Vagina (tissue), 2 donors: ENCODE measurements at regions not wholly inside any gene's neighbourhood (a gene's known extent, or its start where the extent isn't known, plus 50 kb on each side); places are given as distances from the start of the nearest gene placed in this dataset.
"Not testable (repeated sequence)": the region's sequence is repeated elsewhere in the genome, so short reads cannot be mapped to it uniquely, and the experiment has no call there.

Experiments
- DNase-seq, 2 donors: peaks; one replicate each; pipeline ENCODE4 v3.0.0-alpha.2; 2017; ENCODE audit errors: extremely low spot score in 2 of 2
- H3K27ac ChIP-seq: fragments of 200-600 bp; sonication (generic); one replicate; pipeline ENCODE4 v1.5.1; 2019
- H3K27me3 ChIP-seq: fragments of 200-600 bp; sonication (generic); one replicate; pipeline ENCODE4 v1.5.1; 2019
- H3K36me3 ChIP-seq, 2 donors: fragments of 200-600 bp; sonication (generic); one replicate each; pipeline ENCODE4 v1.5.1; 2017 to 2019
- H3K4me1 ChIP-seq: fragments of 200-600 bp; sonication (generic); one replicate; pipeline ENCODE4 v1.5.1; 2019
- H3K4me3 ChIP-seq, 2 donors: fragments of 200-600 bp; sonication (generic); 1 replicate in 1 of 2; 2 replicates in 1 of 2; pipeline ENCODE4 v1.5.1; 2016 to 2019
- H3K9me3 ChIP-seq: fragments of 200-600 bp; sonication (generic); one replicate; pipeline ENCODE4 v1.5.1; 2019
- POLR2A ChIP-seq, 2 donors: fragments of 450-650 bp; IDR thresholded peaks; one replicate each; pipeline ENCODE4 v1.6.1; 2017; ENCODE audit warnings: antibody characterized with exemption in 2 of 2, mild to moderate bottlenecking in 2 of 2, moderate library complexity in 2 of 2
- POLR2AphosphoS5 ChIP-seq, 2 donors: sonication (generic); formaldehyde crosslinking; IDR thresholded peaks; one replicate each; pipeline ENCODE4 v1.9.0; 2017; ENCODE audit warnings: antibody characterized with exemption in 2 of 2, mild to moderate bottlenecking in 2 of 2, low read depth in 1 of 2; ENCODE audit not compliant: insufficient read depth in 1 of 2
- intact Hi-C: fragments of 100-400 bp; cut with DNase I; formaldehyde crosslinking; loops from one replicate; pipeline ENCODE4 v1.15.1; 2023
- TF ChIP-seq, protein P1 (sequence below), 3 experiments: fragments of 450-650 bp in 2 of 3; fragments of 200-600 bp in 1 of 3; sonication (generic) in 1 of 3; IDR thresholded peaks; one replicate each; pipeline ENCODE4 v1.5.1; 2017 to 2019; ENCODE audit warnings: antibody characterized with exemption in 3 of 3, mild to moderate bottlenecking in 2 of 3, moderate library complexity in 2 of 3

DNA sequence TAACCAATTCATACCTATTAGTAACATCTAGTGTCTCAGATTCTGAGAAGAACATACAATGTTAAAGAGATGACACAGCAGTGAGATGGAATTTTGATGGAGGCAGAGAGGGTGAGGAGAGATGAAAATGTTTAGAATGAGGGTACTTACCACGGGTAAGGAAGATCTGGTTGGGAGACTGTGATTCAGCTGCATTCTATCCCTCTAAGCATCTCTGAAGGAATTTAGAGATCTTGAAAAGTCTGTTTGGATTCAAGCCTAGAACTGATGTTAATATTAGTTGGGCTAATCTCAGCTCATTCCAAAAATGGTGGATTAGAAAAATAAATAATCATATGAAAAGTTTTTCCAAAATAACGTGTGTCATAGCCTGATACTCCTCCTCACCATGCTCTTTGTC lies 191.5 kb upstream of the CLINT1 start:
- Histone ChIP-seq H3K9me3 (no peaks in the 10 kb centered on the region), H3K27me3 (no peaks in the 10 kb centered on the region), H3K36me3 (no peaks in the 10 kb centered on the region), H3K4me1 (peaks cover 14% of the 10 kb centered on the region), H3K4me3 (no peak overlapping the region), H3K27ac (no peak overlapping the region)
- intact Hi-C loops = no loop called here
- TF ChIP-seq POLR2AphosphoS5 (IDR thresholded peaks at IDR 0.05; ENCODE audit: insufficient read depth in 1 of 2, low read depth in 1 of 2) (no peak), POLR2A (IDR thresholded peaks at IDR 0.05) (no peak)
- TF ChIP-seq, protein P1, sequence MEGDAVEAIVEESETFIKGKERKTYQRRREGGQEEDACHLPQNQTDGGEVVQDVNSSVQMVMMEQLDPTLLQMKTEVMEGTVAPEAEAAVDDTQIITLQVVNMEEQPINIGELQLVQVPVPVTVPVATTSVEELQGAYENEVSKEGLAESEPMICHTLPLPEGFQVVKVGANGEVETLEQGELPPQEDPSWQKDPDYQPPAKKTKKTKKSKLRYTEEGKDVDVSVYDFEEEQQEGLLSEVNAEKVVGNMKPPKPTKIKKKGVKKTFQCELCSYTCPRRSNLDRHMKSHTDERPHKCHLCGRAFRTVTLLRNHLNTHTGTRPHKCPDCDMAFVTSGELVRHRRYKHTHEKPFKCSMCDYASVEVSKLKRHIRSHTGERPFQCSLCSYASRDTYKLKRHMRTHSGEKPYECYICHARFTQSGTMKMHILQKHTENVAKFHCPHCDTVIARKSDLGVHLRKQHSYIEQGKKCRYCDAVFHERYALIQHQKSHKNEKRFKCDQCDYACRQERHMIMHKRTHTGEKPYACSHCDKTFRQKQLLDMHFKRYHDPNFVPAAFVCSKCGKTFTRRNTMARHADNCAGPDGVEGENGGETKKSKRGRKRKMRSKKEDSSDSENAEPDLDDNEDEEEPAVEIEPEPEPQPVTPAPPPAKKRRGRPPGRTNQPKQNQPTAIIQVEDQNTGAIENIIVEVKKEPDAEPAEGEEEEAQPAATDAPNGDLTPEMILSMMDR (IDR thresholded peaks at IDR 0.05) = no peak
- DNase-seq = no peak

DNA sequence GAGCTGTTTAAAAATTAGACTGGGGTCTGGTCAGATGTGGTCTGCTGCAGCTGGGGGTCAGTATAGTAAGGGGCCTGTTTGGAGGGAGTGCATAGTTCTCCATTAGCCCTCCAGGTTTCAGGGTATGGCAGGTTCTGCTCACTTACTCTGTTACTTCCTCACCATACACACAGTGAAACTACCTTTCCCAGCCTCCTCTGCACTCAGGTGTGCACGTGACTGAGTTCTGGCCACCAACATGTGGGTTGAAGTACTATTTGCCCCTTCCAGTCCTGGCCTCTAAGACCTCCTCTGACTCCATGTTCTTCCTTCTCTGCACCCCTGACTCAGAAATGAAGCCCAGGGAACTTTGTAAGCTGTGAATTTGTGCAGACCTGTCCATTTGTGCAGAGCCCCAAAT lies 190.5 kb upstream of the CLINT1 start:
- TF ChIP-seq POLR2A (IDR thresholded peaks at IDR 0.05) = no peak
- TF ChIP-seq, protein P1 (IDR thresholded peaks at IDR 0.05) = no peak
- no peak for TF ChIP-seq POLR2AphosphoS5 (IDR thresholded peaks at IDR 0.05; ENCODE audit: insufficient read depth in 1 of 2, low read depth in 1 of 2)
- H3K27me3 ChIP-seq = no peaks in the 10 kb centered on the region
- peaks cover 4% of the 10 kb centered on the region for H3K4me1 ChIP-seq
- no peak overlapping the region for H3K27ac ChIP-seq
- DNase-seq = no peak
- no peaks in the 10 kb centered on the region for H3K36me3 ChIP-seq
- no peaks in the 10 kb centered on the region for H3K9me3 ChIP-seq
- no peak overlapping the region for H3K4me3 ChIP-seq
- intact Hi-C loops = no loop called here

DNA sequence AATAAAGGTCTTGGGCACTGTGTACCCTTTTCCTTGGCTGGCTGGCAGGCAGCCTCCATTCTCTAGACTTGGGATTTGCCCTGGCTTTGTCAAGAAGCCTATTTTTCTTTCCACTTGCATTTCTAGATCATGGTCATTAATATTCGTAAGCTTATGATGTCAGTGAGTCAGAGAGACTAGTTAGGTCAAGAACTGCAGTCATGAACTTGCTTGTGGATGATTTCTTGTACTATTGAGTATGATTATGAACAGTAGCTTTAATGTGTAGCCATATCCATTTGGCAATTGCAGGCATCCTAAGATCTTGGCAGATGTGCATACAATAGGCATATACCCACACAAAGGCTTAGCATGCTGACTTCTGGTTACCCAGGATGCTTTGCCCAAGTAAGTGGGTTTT lies 186.8 kb upstream of the CLINT1 start:
- DNase-seq = no peak
- H3K27ac ChIP-seq = no peak overlapping the region
- intact Hi-C loops = no loop called here
- H3K9me3 ChIP-seq = no peaks in the 10 kb centered on the region
- H3K27me3 ChIP-seq = no peaks in the 10 kb centered on the region
- H3K4me1 ChIP-seq = no peaks in the 10 kb centered on the region
- no peak overlapping the region for H3K4me3 ChIP-seq
- no peaks in the 10 kb centered on the region for H3K36me3 ChIP-seq
- TF ChIP-seq POLR2AphosphoS5 (IDR thresholded peaks at IDR 0.05; ENCODE audit: insufficient read depth in 1 of 2, low read depth in 1 of 2) (no peak), POLR2A (IDR thresholded peaks at IDR 0.05) (no peak)
- TF ChIP-seq, protein P1 (IDR thresholded peaks at IDR 0.05) = no peak

DNA sequence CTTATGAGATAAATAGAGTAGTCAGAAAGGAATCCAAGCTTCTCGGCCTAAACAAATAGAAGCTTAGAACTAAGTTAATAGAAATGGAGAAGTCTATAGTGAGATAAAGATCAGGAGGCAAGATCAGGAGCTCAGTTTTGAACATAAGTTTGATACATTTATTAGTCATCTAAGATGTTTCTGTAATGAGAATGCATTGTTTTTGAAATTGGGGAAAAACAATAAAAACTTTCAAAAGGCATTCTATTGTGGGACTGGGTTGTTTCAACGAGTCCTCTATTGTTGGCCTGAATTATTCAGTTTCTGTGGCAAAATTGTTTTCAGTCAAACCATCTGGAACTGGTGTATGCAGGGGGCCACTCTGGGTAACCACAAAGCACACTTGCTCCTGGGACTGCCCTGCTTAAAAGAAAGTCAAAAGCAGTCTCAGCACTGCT lies 181.0 kb upstream of the CLINT1 start:
- Histone ChIP-seq H3K36me3 (no peaks in the 10 kb centered on the region), H3K4me3 (no peak overlapping the region), H3K27ac (no peak overlapping the region), H3K27me3 (no peaks in the 10 kb centered on the region), H3K9me3 (no peaks in the 10 kb centered on the region), H3K4me1 (no peaks in the 10 kb centered on the region)
- no peak for DNase-seq
- intact Hi-C loops = no loop called here
- no peak for TF ChIP-seq POLR2A (IDR thresholded peaks at IDR 0.05)
- TF ChIP-seq, protein P1 (IDR thresholded peaks at IDR 0.05) = no peak
- no peak for TF ChIP-seq POLR2AphosphoS5 (IDR thresholded peaks at IDR 0.05; ENCODE audit: insufficient read depth in 1 of 2, low read depth in 1 of 2)

DNA sequence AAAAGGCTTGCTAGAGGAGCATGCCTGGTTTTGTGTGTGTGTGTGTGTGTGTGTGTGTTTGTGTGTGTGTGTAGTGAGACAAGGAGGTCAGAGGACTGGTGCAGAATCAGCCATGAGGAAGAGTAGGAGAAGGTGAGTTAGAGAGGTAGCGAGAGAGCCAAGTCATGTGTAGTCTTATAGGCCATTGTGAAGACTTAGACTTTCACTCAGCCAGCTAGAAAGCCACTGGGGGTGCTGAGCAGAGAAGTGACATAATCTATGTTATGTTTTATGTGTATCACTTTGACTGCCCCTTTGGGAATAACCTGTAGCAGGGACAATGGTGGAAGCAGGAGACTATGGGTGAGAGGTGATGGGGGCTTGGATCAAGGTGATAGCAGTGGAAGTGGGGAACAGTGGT lies 180.5 kb upstream of the CLINT1 start:
- H3K4me1 ChIP-seq = no peaks in the 10 kb centered on the region
- intact Hi-C loops = no loop called here
- no peak overlapping the region for H3K27ac ChIP-seq
- H3K36me3 ChIP-seq = no peaks in the 10 kb centered on the region
- TF ChIP-seq POLR2AphosphoS5 (IDR thresholded peaks at IDR 0.05; ENCODE audit: insufficient read depth in 1 of 2, low read depth in 1 of 2) (no peak), POLR2A (IDR thresholded peaks at IDR 0.05) (no peak)
- TF ChIP-seq, protein P1 (IDR thresholded peaks at IDR 0.05) = no peak
- DNase-seq = no peak
- H3K4me3 ChIP-seq = no peak overlapping the region
- no peaks in the 10 kb centered on the region for H3K27me3 ChIP-seq
- H3K9me3 ChIP-seq = no peaks in the 10 kb centered on the region

DNA sequence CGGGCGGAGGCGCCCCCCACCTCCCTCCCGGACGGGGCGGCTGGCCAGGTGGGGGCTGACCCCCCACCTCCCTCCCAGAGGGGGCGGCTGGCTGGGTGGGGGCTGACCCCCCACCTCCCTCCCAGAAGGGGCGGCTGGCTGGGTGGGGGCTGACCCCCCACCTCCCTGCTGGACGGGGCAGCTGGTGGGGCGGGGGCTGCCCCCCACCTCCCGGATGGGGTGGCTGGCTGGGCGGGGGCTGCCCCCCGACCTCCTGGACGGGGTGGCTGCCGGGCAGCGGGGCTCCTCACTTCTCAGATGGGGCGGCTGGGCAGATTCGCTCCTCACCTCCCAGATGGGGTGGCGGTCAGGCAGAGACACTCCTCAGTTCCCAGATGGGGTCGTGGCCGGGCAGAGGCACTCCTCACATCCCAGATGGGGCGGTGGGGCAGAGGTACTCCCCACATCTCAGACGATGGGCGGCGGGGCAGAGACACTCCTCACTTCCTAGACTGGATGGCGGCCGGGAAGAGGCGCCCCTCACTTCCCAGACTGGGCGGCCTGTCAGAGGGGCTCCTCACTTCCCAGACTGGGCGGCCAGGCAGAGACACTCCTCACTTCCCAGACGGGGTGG lies 178.1 kb upstream of the CLINT1 start:
- H3K9me3 ChIP-seq, H3K4me1 ChIP-seq, H3K27ac ChIP-seq, intact Hi-C loops, H3K36me3 ChIP-seq, H3K4me3 ChIP-seq, DNase-seq, H3K27me3 ChIP-seq: not testable (repeated sequence)

DNA sequence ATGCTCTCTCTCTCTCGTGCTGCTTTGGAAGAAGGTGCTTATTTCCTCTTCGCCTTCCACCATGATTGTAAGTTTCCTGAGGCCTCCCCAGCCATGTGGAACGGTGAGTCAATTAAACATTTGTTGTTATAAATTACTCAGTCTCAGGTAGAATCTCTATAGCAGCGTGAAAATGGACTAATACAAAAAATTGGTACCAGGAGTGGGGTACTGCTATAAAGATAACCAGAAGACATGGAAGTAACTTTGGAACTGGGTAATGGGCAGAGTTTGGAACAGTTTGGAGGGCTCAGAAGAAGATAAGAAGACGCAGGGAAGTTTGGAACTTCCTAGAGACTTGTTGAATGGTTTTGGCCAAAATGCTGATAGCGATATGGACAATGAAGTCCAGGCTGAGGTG lies 175.6 kb upstream of the CLINT1 start:
- H3K9me3 ChIP-seq, H3K36me3 ChIP-seq, H3K4me3 ChIP-seq, H3K4me1 ChIP-seq, H3K27me3 ChIP-seq, intact Hi-C loops, DNase-seq, H3K27ac ChIP-seq: not testable (repeated sequence)
